ENCODE measurements at regions not wholly inside any gene's neighbourhood (a gene's known extent, or its start where the extent isn't known, plus 50 kb on each side); places are given as distances from the start of the nearest gene placed in this dataset.
A peak's percentile ranks its signal among the peaks of the same experiment; 100 is the strongest.

GRCh38 chr12:100675432-100675831, 101.9 kb downstream of the GAS2L3 start:
- DNase-seq (ENCODE audit: low spot score): peak; percentile 8

- DNase-seq (ENCODE audit: low spot score): no peak
These were observed 107.6 kb downstream of the GAS2L3 start for GRCh38 chr12:100681074-100681473.

- DNase-seq (ENCODE audit: low spot score): no peak
These were observed 108.7 kb downstream of the GAS2L3 start for GRCh38 chr12:100682178-100682577.

- DNase-seq (ENCODE audit: low spot score): no peak
These were observed 106.9 kb upstream of the ANO4 start for GRCh38 chr12:100687686-100688085.

- DNase-seq (ENCODE audit: low spot score): no peak
These were observed 106.1 kb upstream of the ANO4 start for GRCh38 chr12:100688451-100688864.

- DNase-seq (ENCODE audit: low spot score): no peak
These were observed 102.1 kb upstream of the ANO4 start for GRCh38 chr12:100692502-100692901.

GRCh38 chr12:100698518-100698917, 96.1 kb upstream of the ANO4 start:
- DNase-seq (ENCODE audit: low spot score): no peak

- no peak for DNase-seq (ENCODE audit: low spot score)
These were observed 95.4 kb upstream of the ANO4 start for GRCh38 chr12:100699209-100699608.

- no peak for DNase-seq (ENCODE audit: low spot score)
These were observed 91.2 kb upstream of the ANO4 start for GRCh38 chr12:100703337-100703736.

GRCh38 chr12:100703868-100704267, 90.7 kb upstream of the ANO4 start:
- no peak for DNase-seq (ENCODE audit: low spot score)

GRCh38 chr12:100706033-100706432, 88.5 kb upstream of the ANO4 start:
- DNase-seq (ENCODE audit: low spot score): no peak

GRCh38 chr12:100708591-100708990, 86.0 kb upstream of the ANO4 start:
- no peak for DNase-seq (ENCODE audit: low spot score)

- no peak for DNase-seq (ENCODE audit: low spot score)
These were observed 78.3 kb upstream of the ANO4 start for GRCh38 chr12:100715976-100716944.

GRCh38 chr12:100716945-100717732, 77.4 kb upstream of the ANO4 start:
- DNase-seq (ENCODE audit: low spot score): no peak

- no peak for DNase-seq (ENCODE audit: low spot score)
These were observed 76.9 kb upstream of the ANO4 start for GRCh38 chr12:100717733-100718067.

GRCh38 chr12:100718187-100718586, 76.4 kb upstream of the ANO4 start:
- DNase-seq (ENCODE audit: low spot score): no peak

- no peak for DNase-seq (ENCODE audit: low spot score)
These were observed 74.4 kb upstream of the ANO4 start for GRCh38 chr12:100720016-100720654.

- DNase-seq (ENCODE audit: low spot score): no peak
These were observed 73.4 kb upstream of the ANO4 start for GRCh38 chr12:100721169-100721568.

- no peak for DNase-seq (ENCODE audit: low spot score)
These were observed 70.5 kb upstream of the ANO4 start for GRCh38 chr12:100724071-100724470.

- peak; percentile 15 for DNase-seq (ENCODE audit: low spot score)
These were observed 60.6 kb upstream of the ANO4 start for GRCh38 chr12:100733817-100734593.

GRCh38 chr12:100737168-100737567, 57.4 kb upstream of the ANO4 start:
- DNase-seq (ENCODE audit: low spot score): no peak

- DNase-seq (ENCODE audit: low spot score): no peak
These were observed 56.5 kb upstream of the ANO4 start for GRCh38 chr12:100738086-100738485.

Measured in putamen (tissue), 1 donor.